ENCODE measurements at regions not wholly inside any gene's neighbourhood (a gene's known extent, or its start where the extent isn't known, plus 50 kb on each side); places are given as distances from the start of the nearest gene placed in this dataset.

DNA sequence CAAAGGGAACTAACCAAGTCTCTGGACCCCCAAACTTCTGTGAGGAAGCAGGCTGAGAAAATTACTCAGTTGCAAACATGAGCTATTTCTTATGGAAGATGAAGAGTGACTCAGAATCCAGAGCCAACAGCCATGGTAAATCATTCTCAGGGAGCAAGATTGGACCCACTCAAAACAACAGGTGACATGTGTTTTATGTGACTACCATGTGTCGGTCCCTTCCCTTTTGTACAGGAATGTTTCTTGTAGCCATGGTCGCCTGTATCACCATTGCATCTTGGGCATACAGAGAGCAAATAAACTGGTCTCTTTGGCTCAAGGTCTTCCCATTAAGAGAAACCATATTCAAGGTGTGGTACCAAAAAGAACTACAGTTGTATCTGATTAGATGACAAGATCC, 75.4 kb upstream of the COCH start:
- no peaks in the 10 kb centered on the region for H3K4me1 ChIP-seq
- no peaks in the 10 kb centered on the region for H3K9me3 ChIP-seq
- no peak for TF ChIP-seq CTCF (IDR thresholded peaks at IDR 0.05)
- no peak overlapping the region for H3K27ac ChIP-seq
- H3K27me3 ChIP-seq (ENCODE audit: low read depth) = no peaks in the 10 kb centered on the region
- H3K4me3 ChIP-seq = no peak overlapping the region
- ATAC-seq = no peak
- no peaks in the 10 kb centered on the region for H3K36me3 ChIP-seq
- no peak for DNase-seq
- intact Hi-C loops (cut with DNase I) = no loop called here

DNA sequence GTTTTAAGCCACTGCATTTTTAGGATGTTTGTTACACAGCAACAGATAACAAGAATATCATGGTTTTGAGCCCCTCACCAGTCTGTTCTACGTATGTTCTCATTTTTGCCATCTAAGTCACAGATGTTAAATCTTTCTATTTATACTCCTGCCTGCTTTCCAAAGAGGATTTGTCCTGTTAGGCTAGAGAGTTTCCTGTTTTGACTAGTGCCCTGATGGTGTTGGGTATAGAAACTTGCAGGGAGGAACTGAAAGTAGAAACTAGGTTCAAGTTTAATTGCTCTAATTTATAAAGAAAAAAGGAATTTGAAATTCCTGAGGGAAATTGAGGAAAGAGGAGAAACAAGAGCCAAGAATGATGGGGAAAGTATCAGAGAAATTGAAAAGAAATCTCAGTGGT, 74.4 kb upstream of the COCH start:
- H3K9me3 ChIP-seq = no peaks in the 10 kb centered on the region
- no peaks in the 10 kb centered on the region for H3K36me3 ChIP-seq
- H3K27ac ChIP-seq = no peak overlapping the region
- ATAC-seq (no peak), DNase-seq (no peak)
- no peak for TF ChIP-seq CTCF (IDR thresholded peaks at IDR 0.05)
- no peak overlapping the region for H3K4me3 ChIP-seq
- no peaks in the 10 kb centered on the region for H3K4me1 ChIP-seq
- intact Hi-C loops (cut with DNase I) = no loop called here
- H3K27me3 ChIP-seq (ENCODE audit: low read depth) = no peaks in the 10 kb centered on the region

DNA sequence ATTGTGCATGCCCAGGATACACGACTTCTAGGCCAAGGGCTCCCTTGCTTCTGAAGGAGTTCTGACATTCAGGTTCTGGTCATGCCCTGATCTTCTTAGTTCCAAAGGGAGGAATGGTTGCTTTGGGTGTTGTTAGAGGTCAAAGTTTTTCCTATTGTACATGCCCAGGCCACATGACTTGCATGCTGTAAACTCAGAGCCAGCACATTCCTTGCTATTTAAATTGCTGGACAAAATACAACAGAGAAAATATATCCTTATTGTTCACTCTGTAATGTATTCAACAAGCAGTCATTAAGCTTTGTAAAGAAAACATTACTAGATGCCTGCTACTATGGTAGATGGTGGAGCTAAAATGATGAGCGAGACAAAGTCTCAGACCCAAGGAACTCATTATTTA, 71.2 kb upstream of the COCH start:
- intact Hi-C loops (cut with DNase I) = no loop called here
- no peak overlapping the region for H3K27ac ChIP-seq
- no peak for TF ChIP-seq CTCF (IDR thresholded peaks at IDR 0.05)
- H3K4me3 ChIP-seq = no peak overlapping the region
- H3K9me3 ChIP-seq = no peaks in the 10 kb centered on the region
- no peak for DNase-seq
- H3K36me3 ChIP-seq = no peaks in the 10 kb centered on the region
- no peaks in the 10 kb centered on the region for H3K27me3 ChIP-seq (ENCODE audit: low read depth)
- ATAC-seq = no peak
- no peaks in the 10 kb centered on the region for H3K4me1 ChIP-seq

- Histone ChIP-seq H3K4me1 (no peaks in the 10 kb centered on the region), H3K27ac (no peak overlapping the region), H3K36me3 (no peaks in the 10 kb centered on the region), H3K9me3 (no peaks in the 10 kb centered on the region), H3K27me3 (ENCODE audit: low read depth) (no peaks in the 10 kb centered on the region), H3K4me3 (no peak overlapping the region)
- DNase-seq = no peak
- TF ChIP-seq CTCF (IDR thresholded peaks at IDR 0.05) = no peak
- intact Hi-C loops (cut with DNase I) = no loop called here
- no peak for ATAC-seq
Observed at GRCh38 chr14:30805284-30805683, 69.1 kb upstream of the COCH start.

- ATAC-seq = no peak
- Histone ChIP-seq H3K4me3 (no peak overlapping the region), H3K4me1 (no peaks in the 10 kb centered on the region), H3K27me3 (ENCODE audit: low read depth) (peaks cover 3% of the 10 kb centered on the region), H3K27ac (no peak overlapping the region), H3K36me3 (no peaks in the 10 kb centered on the region), H3K9me3 (no peaks in the 10 kb centered on the region)
- intact Hi-C loops (cut with DNase I) = no loop called here
- no peak for TF ChIP-seq CTCF (IDR thresholded peaks at IDR 0.05)
- no peak for DNase-seq
Observed at GRCh38 chr14:30808576-30808975, 65.8 kb upstream of the COCH start.

- ATAC-seq (no peak), DNase-seq (no peak)
- no peaks in the 10 kb centered on the region for H3K4me1 ChIP-seq
- no peak for TF ChIP-seq CTCF (IDR thresholded peaks at IDR 0.05)
- no peaks in the 10 kb centered on the region for H3K36me3 ChIP-seq
- no peak overlapping the region for H3K27ac ChIP-seq
- no peak overlapping the region for H3K4me3 ChIP-seq
- intact Hi-C loops (cut with DNase I) = no loop called here
- H3K9me3 ChIP-seq = no peaks in the 10 kb centered on the region
- H3K27me3 ChIP-seq (ENCODE audit: low read depth) = peaks cover 3% of the 10 kb centered on the region
Observed at GRCh38 chr14:30813216-30813615, 61.1 kb upstream of the COCH start.

Measured in lower lobe of right lung (tissue), 2 donors.